HUDEP-2 (cell line): ENCODE measurements at regions not wholly inside any gene's neighbourhood (a gene's known extent, or its start where the extent isn't known, plus 50 kb on each side); places are given as distances from the start of the nearest gene placed in this dataset.
"Not testable (repeated sequence)": the region's sequence is repeated elsewhere in the genome, so short reads cannot be mapped to it uniquely, and the experiment has no call there.

Source experiments
- DNase-seq, 76 experiments: peaks; one replicate each; lab custom pipeline; 2025; ENCODE audit not compliant: unreplicated experiment in 76 of 76; lab: John Stamatoyannopoulos, UW

DNA sequence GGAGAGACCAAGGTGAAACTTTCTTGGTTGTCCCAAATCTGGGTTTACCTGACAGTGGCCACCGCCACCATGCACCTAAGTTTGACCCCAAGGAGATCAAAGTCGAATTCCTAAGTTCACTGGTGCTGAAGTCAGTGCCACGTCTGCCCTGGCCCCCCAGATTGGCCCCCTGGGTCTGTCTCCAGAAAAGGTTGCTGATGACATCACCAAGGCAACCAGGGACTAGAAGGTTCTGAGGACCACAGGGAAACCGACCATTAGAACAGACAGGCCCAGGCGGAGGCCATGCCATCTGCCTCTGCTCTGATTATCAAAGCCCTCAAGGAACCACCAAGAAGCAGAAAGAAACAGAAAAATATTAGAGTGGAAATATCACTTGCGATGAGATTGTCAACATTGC is 91.2 kb downstream of the DLL1 start:
- no peak for DNase-seq

DNA sequence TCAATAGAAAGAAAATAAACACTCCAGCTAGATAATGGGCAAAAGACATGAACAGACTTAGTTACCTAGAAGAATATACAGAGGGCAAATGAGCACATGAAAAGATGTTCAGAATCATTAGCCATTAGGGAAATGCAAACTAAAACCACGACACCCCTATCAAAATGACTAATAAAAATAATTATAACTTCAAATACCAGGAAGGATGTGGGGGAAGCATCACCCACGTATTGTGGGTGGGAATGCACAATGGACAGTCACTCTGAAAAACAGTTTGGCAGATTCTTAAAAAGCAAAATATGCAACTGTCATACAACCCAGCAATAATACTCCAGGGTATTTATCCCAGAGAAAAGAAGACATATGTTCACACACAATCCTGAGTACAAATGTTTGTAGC is 92.6 kb downstream of the DLL1 start:
- DNase-seq = no peak

DNA sequence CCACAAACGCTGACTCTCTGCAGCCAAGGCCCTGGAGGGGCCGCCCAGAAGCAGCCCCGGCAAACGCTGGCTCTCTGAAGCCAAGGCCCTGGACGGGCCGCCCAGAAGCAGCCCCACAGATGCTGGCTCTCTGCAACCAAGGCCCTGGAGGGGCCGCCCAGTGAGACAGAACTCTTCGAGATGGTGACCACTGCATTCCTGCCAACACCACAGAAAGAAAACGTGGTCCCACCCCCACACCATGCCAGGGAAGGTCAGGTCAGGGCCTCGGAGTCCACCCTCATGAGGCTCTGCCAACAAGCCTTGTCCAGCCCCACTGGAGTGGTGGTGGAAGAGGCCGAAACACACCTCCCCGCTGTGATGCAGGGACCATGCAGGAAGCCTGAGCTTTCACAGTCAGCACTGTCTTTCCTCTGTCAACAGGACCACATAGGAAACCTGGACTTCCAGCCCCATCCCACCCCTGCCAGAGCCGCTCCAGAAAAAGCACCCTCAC is 97.5 kb downstream of the DLL1 start:
- no peak for DNase-seq

DNA sequence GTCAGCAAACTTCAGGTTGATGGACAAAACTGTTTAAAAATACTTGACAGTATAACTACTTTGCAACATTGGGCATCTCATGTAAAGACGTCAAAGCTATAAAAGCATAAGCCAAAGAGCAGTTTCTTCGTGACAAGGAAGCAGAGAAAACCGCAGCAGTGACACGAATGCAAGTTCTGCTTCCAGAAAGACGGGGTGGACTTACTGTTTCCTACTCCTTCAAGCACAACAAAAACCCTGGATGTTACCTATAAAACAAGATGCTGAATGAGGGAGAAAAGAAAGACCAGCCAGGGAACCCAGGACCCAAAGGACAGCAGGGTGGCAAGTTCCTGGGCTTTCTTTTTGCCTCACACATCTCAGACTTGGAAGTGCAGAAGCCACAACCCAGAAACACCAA is 98.0 kb downstream of the DLL1 start:
- DNase-seq = no peak

DNA sequence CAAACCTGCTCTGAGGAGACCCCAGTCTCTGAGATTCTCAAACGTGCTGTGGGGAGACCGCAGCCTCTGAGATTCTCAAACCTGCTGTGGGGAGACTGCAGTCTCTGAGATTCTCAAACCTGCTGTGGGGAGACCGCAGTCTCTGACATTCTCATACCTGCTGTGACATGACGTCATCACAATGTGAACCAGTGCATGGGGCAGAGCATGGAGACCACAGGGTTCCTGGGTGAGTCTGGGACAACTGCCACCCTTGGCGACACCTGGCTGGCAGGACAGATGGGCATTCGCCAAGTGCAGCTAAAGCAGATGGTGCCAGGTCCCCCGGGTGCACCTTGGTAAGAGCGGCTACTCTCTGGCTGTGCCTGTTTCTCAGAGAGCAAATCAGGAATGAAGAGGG is 98.8 kb downstream of the DLL1 start:
- not testable (repeated sequence) for DNase-seq

DNA sequence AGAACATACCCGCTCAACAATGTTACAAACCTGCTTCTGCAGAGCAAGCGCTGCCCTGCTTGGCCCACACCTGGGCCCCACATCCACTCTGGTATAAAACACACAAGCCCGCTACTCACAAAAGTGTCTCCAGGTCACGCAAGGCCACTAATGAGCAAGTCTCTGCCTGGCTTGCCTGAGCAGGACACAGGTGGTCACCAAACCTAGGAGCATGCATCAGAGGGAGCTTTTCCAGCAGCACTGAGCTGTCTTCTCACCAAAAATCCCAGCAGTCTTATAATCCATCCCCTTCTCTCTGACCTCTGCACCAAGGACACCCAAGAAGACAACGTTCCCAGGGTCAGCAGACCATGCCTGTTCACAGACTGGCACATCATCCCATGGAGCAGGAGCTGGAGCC is 100.8 kb downstream of the DLL1 start:
- DNase-seq = no peak

DNA sequence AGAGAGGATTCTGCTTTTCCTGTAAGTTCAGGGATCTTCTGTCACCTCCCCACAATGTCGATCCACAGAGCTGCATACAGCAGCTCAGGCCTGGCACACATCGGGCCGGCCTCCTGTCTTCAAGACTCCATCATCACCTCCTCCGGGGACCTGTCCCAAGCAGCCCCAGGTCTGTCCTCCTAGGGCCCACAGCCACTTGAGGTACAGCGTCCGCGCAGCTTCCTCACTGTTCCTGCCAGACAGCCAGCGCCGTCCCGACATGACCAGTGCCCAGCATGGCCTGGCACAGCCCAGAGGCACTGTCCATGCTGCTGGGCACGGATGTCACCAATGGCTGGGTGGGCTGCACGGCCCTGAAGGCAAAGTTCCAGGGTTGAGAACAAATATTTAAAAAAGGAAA is 101.6 kb downstream of the DLL1 start:
- no peak for DNase-seq

DNA sequence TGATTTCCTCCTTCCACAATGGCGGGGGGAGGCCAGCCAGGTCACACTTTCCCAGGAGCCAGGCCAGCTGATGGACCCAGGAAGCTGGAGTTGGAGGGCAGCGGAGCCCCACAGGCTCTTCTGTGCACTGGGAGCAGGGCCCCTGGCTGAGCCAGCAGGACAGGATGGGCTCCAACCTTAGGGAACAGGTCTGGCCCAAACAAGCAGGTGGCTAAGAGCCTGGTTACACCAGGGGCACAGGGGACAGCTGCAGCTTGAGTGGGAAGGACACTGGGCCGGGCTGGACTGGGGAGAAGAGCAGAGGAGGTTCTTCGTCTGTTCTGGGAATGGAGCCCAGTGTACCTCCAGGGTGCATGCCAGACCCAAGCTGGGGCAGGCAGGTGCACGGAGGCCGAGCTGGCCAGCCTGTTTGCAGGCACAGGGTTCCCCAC is 102.3 kb downstream of the DLL1 start:
- DNase-seq = no peak

DNA sequence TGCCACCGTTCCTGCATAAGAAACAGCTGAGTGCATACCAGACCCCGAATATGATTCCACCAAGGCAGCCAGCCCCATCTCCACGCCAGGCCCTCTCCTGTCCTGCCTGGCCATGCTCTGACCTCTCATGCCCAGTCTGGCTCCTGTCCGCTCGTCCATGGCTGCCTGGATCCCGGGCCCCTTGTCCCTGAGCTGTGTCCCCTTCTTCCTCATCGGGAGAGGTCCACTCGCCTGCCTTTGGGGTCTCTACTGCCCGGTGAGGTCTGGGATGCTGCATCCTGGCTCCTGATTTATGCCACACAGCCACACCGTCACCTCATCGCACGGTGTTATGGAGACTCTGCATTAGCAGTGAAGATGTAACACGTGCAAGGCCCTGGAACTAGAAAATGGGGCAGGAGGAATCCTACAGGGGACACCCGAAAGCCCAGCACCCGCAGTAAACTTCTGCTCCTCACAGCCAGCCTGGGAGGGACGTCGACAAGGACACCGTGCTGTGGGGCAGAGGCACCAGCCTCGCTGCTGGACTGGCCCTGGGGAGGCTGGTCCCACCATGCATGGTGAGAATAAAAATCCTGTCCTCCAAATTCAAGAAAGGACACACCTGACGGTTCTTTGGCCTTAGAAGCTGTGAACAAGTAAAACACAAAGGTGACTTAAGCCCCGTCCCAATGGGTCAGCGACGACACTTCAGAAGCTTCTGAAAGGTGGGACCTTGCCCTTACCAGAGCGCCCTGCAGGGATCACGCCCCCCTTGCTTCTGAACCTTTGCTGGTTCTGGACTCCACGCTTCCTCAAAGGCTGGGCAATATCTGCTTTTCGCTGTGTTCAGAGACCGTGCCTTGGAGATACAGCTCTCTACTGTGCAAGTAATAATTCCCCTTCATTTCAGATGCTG is 103.0 kb downstream of the DLL1 start:
- no peak for DNase-seq

DNA sequence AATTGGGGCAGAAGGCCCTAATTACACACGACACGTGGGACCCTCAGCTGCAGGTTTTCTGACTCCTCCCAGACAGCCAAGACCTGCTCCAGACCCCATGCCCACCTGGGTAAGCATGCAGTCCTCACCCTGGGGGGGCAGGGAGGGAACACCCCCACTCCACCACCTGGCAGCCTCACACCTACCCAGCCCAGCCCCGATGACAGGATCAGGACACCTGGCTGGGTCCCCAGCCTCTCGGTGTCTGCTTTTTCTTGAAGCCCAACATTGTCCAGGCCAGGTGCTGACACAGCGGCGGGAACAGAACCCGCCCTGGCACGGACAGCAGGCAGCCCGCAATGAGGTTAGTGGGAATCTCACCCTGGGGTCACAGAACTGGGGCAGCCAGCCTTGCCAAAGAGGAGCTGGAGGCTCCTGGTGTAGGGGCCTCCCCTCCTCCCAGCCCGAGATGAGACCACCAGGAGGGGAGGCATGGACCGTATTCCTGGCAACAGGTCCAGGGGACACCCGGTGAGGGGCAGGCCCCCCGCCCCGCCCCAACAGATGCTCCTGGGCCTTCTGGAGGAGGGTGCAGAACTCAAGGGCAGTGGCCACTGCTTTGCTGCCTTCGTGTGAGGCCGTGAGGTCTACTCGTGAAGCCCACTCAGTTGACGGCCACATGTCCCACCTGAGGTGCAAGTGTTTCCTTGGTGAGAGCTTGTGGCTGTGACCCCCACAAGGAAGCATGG is 103.8 kb downstream of the DLL1 start:
- DNase-seq = no peak

DNA sequence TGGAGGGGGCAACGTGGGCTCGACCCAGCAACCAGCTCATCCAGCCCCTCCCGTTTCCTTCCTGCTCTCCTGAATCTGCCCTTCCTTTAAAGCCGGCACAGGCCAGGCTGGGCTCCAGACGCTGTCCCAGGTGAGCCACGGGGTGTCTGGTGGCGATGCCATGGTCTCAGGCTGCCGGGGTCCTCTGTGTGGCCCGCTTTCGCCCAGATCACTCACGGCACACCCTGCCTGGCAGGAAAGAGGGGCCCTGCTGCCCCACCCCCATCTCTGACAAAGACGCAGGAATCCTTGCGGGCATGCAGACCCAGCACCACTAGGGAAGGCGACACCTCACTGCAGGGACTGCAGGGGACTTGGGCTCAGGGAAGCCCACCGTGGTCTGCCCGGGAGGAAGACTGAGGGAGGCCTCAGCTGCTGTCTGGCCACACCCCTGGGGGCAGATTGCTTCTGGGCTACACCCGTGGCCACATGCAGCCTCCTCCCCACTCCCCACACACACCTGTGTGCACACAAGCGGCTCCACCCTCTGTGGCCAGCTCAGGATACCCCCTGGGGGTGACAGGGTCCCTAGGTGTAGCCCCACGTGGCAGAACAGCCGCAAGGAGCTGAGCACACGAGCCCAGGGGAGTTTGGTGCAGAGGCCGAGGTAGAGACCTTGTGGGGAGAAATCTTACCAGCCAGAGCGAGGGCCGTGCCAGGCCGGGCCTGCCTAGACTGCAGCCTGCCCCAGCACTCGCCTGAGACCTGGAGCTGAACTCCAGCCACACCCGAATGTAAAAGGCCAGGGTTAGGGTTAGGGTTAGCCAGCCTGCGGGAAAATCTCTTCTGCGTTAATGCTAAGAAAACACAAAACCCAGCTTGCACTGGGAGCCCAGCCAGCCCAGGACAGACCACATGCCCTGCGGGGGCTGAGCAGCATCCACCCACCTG is 104.6 kb downstream of the DLL1 start:
- no peak for DNase-seq

DNA sequence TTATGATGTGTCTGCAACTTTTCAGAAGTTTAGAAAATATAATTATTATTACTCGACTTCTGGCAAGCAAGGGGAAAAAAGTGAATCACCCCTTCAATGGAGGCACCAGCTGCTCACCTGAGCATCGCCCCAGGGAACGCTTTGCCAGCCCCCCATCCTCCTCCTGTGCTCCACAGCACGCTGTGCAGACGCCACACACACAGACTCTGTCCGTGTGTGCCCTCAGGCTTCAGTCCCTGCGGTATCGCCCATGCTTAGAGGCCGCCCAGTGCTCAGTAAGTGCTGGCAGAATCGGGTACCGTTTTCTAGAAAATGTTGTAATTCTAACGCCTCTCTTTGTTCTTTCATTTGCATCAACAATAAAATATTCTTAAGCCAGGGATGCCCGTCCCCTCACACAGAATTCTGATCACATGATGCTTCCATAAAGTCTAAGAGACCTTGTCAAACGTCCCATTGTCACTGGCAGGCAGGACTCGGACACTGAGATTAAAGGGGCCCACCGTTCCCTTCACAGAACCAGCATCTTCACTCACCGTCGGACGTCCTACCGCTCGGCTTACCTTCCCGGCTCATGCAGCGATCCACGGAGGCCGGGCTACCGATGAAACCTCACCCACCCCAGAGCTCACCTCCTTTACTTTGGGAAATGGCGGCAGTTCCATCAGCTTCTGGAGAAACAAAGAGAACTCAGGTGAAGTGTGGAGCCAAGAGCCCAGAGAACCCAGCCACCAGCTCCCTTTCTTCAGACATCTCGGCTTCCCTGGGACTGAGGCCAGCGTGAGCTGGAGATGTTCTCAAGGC is 105.5 kb downstream of the DLL1 start:
- DNase-seq = no peak

DNA sequence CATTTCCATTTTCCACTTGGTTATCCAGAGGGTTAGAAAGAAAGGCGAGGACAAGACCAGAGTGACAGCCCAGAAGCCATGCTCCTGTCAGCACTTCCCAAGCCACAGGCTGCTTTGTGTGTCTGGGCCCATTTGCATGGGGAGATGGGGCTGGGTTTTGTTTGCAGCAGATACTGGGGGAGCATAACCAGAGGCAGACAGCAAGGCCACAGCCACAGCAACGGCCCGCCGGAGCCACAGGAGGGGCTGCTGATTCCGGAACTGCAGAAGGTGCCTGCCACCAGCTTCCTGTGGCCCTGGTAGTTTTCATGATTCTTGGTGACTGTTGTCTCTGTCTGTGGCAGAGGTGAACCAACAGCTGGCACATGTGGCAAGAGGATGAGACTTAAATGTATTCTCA is 106.6 kb downstream of the DLL1 start:
- no peak for DNase-seq

DNA sequence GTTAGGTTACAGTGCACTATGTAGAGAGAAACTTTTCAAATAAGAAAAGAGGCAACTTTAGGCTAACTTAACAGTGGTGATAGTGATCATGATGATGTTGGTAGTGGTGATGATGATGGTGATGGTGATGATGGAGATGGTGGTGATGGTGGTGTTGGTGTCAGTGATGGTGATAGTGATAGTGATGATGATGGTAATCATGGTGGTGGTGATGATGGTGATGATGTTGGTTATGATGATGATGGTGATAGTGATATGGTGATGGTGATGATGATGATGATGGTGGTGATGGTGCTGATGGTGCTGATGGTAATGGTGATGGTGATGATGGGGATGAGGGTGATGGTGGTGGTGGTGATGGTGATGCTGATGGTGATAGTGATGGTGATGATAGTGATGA is 107.4 kb downstream of the DLL1 start:
- no peak for DNase-seq

DNA sequence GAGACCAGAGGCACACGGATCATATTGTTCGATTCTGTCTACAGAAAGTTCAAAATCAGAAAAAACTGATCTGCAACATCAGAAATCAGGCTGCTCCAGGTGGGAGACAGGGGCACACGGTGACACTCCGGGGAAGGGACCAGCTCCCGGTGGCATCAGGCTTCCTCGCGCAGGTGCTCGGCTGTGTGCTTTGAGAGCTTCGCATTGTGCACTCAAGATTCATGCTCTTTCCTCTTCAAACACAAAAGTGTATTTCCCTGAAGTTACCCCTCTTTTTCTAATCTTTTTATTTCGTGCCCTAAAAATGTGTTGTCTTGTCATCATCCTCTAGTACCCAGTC is 108.1 kb downstream of the DLL1 start:
- no peak for DNase-seq

DNA sequence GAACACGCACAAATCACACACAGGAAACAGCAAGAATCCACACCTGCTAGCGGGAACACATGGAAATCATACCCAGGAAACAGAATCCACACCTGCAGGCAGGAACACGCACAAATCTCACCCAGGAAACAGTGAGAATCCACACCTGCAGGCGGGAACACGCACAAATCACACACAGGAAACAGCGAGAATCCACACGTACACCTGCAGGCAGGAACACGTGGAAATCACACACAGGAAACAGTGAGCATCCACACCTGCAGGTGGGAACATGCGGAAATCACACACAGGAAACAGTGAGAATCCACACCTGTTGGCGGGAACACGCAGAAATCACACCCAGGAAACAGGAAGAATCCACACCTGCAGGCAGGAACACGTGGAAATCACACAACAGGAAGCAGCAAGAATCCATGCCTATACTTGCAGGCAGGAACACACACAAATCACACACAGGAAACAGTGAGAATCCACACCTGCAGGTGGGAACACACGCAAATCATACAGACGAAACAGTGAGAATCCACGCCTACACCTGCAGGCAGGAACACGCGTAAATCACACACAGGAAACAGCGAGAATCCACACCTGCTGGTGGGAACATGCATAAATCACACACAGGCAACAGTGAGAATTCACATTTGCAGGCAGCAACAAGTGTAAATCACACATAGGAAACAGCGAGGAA is 108.6 kb downstream of the DLL1 start:
- DNase-seq = no peak

DNA sequence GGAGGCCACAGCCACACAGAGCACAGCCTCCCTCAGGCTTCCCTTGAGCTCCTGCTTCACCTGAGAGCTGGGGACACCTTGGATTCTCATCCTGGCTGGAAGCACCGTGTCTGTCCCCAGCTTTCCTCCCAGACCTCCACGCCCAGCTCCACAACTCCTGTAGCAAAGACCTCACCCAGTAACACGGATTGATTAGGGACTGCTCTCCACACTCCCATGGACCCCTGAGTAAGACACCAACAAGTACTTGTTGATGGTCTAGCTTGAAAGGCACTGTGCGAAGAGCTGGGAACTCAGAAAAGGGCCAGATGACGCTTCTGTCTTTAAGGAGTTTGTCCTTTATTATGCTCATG is 109.6 kb downstream of the DLL1 start:
- no peak for DNase-seq

DNA sequence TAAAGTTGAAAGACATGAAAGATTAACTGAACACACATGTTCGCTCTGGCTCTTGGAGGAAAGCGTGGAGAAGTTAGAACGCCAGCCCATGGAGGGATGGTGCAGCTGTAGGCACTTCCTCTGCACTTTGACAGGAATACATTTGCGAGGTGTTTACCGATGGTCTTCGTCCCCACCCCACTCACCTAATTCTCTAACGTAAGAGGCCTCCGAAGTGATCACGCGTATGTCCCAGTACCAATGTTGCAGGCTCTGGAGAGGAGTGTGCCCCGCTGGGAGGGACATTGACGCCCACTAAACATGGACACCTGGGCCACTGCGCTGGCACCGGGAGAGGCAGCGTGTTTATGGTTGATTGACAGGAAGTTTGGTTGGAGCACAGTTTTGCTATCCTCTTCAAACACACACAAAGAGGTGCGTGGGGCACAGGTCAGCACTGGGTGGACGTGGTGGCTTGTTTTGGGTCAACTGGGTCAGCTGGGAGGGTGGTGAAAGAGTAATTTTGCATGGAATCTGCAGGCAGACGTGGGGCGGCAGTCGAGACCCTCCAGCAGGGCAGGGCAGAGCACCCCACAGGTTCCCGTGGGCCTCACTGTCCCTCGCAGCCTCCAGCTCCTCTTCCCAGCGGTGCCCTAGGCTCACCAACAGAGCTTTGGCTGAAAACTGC is 110.1 kb downstream of the DLL1 start:
- no peak for DNase-seq

DNA sequence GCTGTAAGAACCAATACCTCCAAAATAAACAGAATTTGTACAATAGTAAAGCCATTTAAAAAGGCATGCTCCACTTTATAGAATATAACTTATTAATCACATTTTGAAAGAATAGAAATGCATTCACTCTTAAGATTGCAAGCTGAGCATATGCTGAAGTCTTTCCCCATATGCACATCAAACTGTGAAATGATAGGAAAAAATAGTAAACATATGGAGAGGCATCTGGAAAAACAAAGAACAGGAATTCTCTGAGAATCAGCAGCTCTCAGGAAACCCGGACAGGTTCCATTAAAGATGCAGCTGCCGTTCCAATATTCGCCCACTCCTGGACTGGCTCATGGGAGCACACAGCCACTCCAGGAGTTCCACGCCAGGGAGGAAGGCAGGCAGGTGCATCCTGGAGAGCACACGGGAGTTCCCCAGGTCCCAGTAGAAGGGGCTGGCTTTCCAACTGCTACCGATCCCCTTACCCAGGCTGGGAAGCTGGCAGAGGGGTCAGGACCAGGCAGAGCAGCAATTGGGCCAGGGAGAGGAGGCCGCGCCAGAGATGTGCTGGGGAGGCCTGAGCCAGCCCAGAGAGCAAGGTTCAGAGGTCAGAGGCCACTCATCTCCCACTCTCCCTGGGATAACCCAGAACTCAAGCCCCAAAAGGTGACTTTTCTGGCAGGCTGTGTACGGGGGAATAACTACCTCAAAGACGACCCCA is 111.1 kb downstream of the DLL1 start:
- DNase-seq = no peak
